Endothelial cell (in vitro differentiated cells): ENCODE measurements at regions not wholly inside any gene's neighbourhood (a gene's known extent, or its start where the extent isn't known, plus 50 kb on each side); places are given as distances from the start of the nearest gene placed in this dataset.

Experiments
- DNase-seq: peaks from one replicate; pipeline ENCODE4 v3.0.0; 2021; ENCODE audit warnings: low spot score
- H3K27ac Mint-ChIP-seq: one replicate; pipeline ENCODE4 v1.8.0; 2021; ENCODE audit warnings: mixed read lengths, inconsistent platforms; ENCODE audit not compliant: unreplicated experiment
- H3K27me3 Mint-ChIP-seq: one replicate; pipeline ENCODE4 v1.8.0; 2021; ENCODE audit warnings: mild to moderate bottlenecking, moderate library complexity, mixed read lengths, inconsistent platforms; ENCODE audit not compliant: unreplicated experiment
- H3K36me3 Mint-ChIP-seq: one replicate; pipeline ENCODE4 v1.8.0; 2021; ENCODE audit warnings: mild to moderate bottlenecking, low read depth, mixed read lengths, inconsistent platforms; ENCODE audit not compliant: unreplicated experiment
- H3K4me1 Mint-ChIP-seq: one replicate; pipeline ENCODE4 v1.8.0; 2021; ENCODE audit warnings: mild to moderate bottlenecking, mixed read lengths, inconsistent platforms; ENCODE audit not compliant: unreplicated experiment
- H3K4me3 Mint-ChIP-seq: one replicate; pipeline ENCODE4 v1.8.0; 2021; ENCODE audit warnings: mild to moderate bottlenecking, mixed read lengths, inconsistent platforms; ENCODE audit not compliant: unreplicated experiment
- H3K9me3 Mint-ChIP-seq: one replicate; pipeline ENCODE4 v1.8.0; 2021; ENCODE audit warnings: mixed read lengths, inconsistent platforms; ENCODE audit not compliant: unreplicated experiment
- TF ChIP-seq, protein P1 (sequence below): fragments of 200-600 bp; sonication (generic); IDR thresholded peaks from one replicate; pipeline ENCODE4 v1.5.0; 2021; ENCODE audit warnings: antibody characterized with exemption; ENCODE audit not compliant: unreplicated experiment

DNA sequence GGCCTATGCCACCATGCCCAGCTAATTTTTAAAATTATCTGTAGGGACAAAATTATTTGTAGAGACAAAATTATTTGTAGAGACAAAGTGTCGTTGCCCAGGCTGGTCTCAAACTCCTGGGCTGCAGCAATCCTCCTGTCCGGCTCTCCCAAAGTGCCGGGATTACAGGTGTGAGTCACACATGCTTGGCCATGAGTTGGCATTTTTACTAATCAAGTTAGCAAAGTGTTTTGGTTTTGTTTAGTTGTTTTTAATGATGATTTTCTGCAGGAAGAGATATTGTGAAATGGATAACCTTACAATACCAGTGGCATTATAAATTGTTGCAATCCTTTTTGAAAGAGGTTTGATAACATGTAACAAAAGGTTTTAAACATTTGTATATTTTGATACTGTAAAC, 65.3 kb upstream of the MAGI3 start:
- Mint-ChIP-seq H3K4me3 (no peak overlapping the region), H3K36me3 (no peaks in the 10 kb centered on the region), H3K4me1 (no peaks in the 10 kb centered on the region), H3K27ac (no peak overlapping the region), H3K9me3 (no peaks in the 10 kb centered on the region), H3K27me3 (no peaks in the 10 kb centered on the region)
- DNase-seq = no peak
- TF ChIP-seq, protein P1, sequence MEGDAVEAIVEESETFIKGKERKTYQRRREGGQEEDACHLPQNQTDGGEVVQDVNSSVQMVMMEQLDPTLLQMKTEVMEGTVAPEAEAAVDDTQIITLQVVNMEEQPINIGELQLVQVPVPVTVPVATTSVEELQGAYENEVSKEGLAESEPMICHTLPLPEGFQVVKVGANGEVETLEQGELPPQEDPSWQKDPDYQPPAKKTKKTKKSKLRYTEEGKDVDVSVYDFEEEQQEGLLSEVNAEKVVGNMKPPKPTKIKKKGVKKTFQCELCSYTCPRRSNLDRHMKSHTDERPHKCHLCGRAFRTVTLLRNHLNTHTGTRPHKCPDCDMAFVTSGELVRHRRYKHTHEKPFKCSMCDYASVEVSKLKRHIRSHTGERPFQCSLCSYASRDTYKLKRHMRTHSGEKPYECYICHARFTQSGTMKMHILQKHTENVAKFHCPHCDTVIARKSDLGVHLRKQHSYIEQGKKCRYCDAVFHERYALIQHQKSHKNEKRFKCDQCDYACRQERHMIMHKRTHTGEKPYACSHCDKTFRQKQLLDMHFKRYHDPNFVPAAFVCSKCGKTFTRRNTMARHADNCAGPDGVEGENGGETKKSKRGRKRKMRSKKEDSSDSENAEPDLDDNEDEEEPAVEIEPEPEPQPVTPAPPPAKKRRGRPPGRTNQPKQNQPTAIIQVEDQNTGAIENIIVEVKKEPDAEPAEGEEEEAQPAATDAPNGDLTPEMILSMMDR = no peak

DNA sequence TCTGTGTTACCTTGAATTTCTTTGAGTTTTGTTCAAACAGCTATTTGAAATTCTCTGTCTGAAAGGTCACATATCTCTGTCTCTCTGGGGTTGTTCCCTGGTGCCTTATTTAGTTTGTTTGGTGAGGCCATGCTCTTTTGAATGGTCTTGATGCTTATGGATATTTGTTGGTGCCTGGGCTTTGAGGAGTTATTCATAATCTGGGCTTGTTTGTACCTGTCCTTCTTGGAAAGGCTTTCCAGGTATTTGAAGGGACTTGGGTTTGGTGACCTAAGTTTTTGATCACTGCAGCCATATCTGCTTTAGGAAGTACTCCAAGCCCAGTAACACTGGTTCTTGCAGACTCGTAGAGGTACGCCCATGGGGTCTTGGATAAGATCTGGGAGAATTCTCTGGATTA, 63.3 kb upstream of the MAGI3 start:
- Mint-ChIP-seq H3K27me3 (no peaks in the 10 kb centered on the region), H3K4me1 (no peaks in the 10 kb centered on the region), H3K27ac (no peak overlapping the region), H3K9me3 (no peaks in the 10 kb centered on the region), H3K36me3 (no peaks in the 10 kb centered on the region), H3K4me3 (no peak overlapping the region)
- DNase-seq = no peak
- TF ChIP-seq, protein P1 = no peak

DNA sequence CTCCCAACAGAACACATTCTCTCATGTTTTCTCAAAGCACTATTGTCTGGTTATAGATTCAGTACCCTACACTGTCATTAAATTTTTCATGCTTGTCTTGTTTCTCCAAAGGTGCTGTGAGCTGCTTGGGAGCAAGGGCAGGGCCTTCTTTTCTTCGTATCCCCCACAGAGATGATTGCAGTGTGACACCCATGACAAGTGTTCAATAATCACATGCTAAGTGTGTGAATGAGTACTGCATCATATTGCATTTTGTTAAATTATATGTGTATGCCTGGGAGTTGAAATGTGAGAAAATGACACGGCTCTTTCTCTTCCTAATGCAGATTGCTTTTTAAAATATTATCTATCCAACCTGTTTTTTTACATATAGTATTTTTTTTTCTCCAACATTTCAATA, 57.3 kb upstream of the MAGI3 start:
- DNase-seq = no peak
- Mint-ChIP-seq H3K36me3 (no peaks in the 10 kb centered on the region), H3K4me1 (peaks cover 3% of the 10 kb centered on the region), H3K27ac (no peak overlapping the region), H3K4me3 (no peak overlapping the region), H3K9me3 (no peaks in the 10 kb centered on the region), H3K27me3 (no peaks in the 10 kb centered on the region)
- TF ChIP-seq, protein P1 = no peak

DNA sequence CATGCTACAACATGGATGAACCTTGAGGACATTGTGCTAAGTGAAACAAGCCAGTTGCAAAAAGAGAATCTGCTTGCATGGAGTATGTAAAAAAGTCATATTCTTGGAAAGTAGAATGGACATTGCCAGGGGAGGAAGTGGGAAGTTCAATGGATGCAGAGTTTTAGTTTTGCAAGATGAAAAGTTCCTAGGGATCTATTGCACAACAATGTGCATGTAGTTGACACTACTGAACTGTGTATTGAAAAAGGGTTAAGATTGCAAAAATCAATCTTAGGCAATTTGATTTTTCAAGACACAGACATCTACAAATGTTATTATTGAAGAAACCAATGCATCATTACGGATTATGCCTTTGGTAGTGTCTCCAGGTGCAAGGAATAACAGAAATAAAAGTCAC, 50.3 kb upstream of the MAGI3 start:
- TF ChIP-seq, protein P1 = no peak
- Mint-ChIP-seq H3K27ac (no peak overlapping the region), H3K4me3 (no peak overlapping the region), H3K4me1 (peaks cover 3% of the 10 kb centered on the region), H3K9me3 (no peaks in the 10 kb centered on the region), H3K36me3 (no peaks in the 10 kb centered on the region), H3K27me3 (no peaks in the 10 kb centered on the region)
- DNase-seq = no peak
